Fibroblast of mammary gland (primary cell): ENCODE measurements at regions not wholly inside any gene's neighbourhood (a gene's known extent, or its start where the extent isn't known, plus 50 kb on each side); places are given as distances from the start of the nearest gene placed in this dataset.

Experiments
- DNase-seq: peaks from one replicate; pipeline ENCODE4 v3.0.0-alpha.2; 2010; ENCODE audit warnings: low read depth
- H3K4me3 ChIP-seq: 2 replicates; pipeline ENCODE4 v1.5.1; 2011; ENCODE audit warnings: low read depth, mild to moderate bottlenecking, low read length, moderate library complexity; ENCODE audit not compliant: control insufficient read depth
- TF ChIP-seq, protein P1 (sequence below): conservative IDR thresholded peaks from 2 replicates; pipeline ENCODE4 v1.5.1; 2011; ENCODE audit warnings: low read depth, low read length, inconsistent platforms; ENCODE audit not compliant: control insufficient read depth, insufficient read depth

GRCh38 chr6:3900744-3901336 is 51.7 kb downstream of the FAM50B start:
- TF ChIP-seq, protein P1, sequence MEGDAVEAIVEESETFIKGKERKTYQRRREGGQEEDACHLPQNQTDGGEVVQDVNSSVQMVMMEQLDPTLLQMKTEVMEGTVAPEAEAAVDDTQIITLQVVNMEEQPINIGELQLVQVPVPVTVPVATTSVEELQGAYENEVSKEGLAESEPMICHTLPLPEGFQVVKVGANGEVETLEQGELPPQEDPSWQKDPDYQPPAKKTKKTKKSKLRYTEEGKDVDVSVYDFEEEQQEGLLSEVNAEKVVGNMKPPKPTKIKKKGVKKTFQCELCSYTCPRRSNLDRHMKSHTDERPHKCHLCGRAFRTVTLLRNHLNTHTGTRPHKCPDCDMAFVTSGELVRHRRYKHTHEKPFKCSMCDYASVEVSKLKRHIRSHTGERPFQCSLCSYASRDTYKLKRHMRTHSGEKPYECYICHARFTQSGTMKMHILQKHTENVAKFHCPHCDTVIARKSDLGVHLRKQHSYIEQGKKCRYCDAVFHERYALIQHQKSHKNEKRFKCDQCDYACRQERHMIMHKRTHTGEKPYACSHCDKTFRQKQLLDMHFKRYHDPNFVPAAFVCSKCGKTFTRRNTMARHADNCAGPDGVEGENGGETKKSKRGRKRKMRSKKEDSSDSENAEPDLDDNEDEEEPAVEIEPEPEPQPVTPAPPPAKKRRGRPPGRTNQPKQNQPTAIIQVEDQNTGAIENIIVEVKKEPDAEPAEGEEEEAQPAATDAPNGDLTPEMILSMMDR, result no peak
- H3K4me3 ChIP-seq, result no peak overlapping the region
- no peak for DNase-seq

- no peak overlapping the region for H3K4me3 ChIP-seq
- TF ChIP-seq, protein P1, result no peak
- no peak for DNase-seq
These were observed 53.9 kb downstream of the FAM50B start for GRCh38 chr6:3902871-3903648.

GRCh38 chr6:3904518-3904917 is 55.3 kb downstream of the FAM50B start:
- H3K4me3 ChIP-seq, result no peak overlapping the region
- no peak for DNase-seq
- TF ChIP-seq, protein P1, result no peak

DNA sequence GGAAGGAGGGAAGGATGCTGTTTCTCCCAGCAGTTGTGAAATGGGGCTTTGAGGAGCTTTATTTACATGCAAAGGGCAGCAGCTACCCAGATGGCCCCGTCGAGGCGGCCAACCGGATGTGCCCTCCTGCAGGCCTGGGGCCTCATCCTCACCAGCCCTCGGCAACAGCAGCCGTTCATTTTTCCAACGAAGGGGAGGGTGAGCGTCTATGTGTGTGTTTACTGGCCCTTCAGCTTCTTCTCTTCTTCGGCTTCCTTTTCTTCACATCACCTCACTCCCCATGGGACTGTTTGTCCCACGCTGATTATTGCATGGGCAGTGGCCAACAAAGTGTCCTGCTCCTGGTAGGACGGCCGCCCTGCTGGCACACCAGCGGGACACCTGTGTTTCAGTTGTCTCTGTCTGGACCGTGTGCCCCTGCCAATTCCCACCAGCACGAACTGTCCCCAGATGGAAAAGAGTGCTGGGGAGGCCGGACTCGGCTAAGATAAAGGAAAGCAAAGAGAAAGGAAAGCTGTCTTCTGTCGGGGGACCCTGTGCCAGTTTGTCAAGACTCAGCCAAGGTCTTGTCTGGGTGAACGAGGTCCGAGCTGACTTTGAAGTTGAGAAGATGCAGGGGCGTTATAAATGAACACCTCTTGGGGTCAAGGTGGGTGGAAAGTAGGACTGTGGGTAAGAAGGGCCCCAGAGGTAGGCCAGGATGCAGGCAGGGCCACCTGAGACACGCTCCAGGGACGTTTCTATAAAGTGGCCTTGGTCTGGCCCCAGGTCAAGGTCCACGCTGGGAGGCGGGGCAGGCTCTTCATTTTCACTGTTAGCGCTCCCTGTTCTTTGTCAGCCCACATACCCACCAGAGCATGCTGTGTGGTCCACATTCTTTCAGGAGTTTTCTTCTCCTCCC is 57.0 kb downstream of the FAM50B start:
- no peak overlapping the region for H3K4me3 ChIP-seq
- DNase-seq, result no peak
- TF ChIP-seq, protein P1, result no peak

DNA sequence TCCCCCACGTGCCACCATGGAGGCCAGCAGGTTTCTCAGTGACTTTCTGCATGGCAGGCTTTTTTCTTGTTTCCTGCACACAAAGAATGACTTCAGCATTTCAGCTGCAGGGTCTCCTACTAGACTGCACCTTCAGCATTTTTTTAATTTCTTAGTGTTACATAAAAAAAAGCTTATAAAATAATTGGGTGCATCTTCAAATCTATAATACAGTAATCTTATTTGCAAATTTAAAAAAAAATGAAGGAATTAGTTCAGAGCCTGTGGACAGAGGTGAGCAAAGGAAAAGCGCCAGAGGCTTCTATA is 57.6 kb downstream of the FAM50B start:
- no peak for DNase-seq
- TF ChIP-seq, protein P1, result no peak
- H3K4me3 ChIP-seq, result no peak overlapping the region

DNA sequence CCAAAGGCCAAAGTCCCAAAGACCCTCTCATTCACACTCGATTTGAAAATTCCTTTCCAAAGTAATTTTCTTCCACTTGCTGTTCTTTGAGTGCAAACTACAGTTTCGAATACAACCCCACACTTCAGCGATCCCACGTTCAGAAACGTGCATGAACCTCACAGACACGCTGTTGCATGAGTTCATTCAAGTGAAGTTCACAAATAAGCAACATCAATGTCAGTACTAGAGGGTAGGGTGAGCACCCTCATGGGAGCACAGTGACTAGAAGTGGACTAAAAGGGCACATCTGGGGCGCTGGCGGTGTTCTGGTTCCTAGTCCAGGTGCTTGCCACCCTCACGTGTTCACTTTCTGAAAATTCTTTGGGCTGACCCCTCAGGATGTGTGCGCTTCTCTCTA is 59.0 kb downstream of the FAM50B start:
- DNase-seq, result no peak
- H3K4me3 ChIP-seq, result no peak overlapping the region
- TF ChIP-seq, protein P1, result no peak
